HG02870 (cell line): ENCODE measurements at regions not wholly inside any gene's neighbourhood (a gene's known extent, or its start where the extent isn't known, plus 50 kb on each side); places are given as distances from the start of the nearest gene placed in this dataset.
A peak's percentile ranks its signal among the peaks of the same experiment; 100 is the strongest.
"Not testable (repeated sequence)": the region's sequence is repeated elsewhere in the genome, so short reads cannot be mapped to it uniquely, and the experiment has no call there.

Experiments used
- ATAC-seq: cut with Tn5 transposase; IDR thresholded peaks from one replicate; pipeline ENCODE4 v1.9.1; 2021; ENCODE audit warnings: mild to moderate bottlenecking, moderate library complexity; ENCODE audit not compliant: unreplicated experiment

GRCh38 chr19:14285726-14286125, 79.8 kb upstream of the ADGRL1 start:
- not testable (repeated sequence) for ATAC-seq

- ATAC-seq, result peak; percentile 83
Measured at GRCh38 chr19:14283813-14284520, 78.0 kb upstream of the ADGRL1 start.

- not testable (repeated sequence) for ATAC-seq
Measured at GRCh38 chr19:14279270-14279669, 73.3 kb upstream of the ADGRL1 start.

- no peak for ATAC-seq
Measured at GRCh38 chr19:14277608-14278007, 71.6 kb upstream of the ADGRL1 start.

GRCh38 chr19:14275823-14276222, 69.9 kb upstream of the ADGRL1 start:
- not testable (repeated sequence) for ATAC-seq

- no peak for ATAC-seq
Measured at GRCh38 chr19:14272623-14273022, 66.7 kb upstream of the ADGRL1 start.

- no peak for ATAC-seq
Measured at GRCh38 chr19:14271840-14272239, 65.9 kb upstream of the ADGRL1 start.

GRCh38 chr19:14270557-14270956, 64.6 kb upstream of the ADGRL1 start:
- ATAC-seq, result not testable (repeated sequence)

- no peak for ATAC-seq
Measured at GRCh38 chr19:14267224-14267741, 61.3 kb upstream of the ADGRL1 start.

- ATAC-seq, result not testable (repeated sequence)
Measured at GRCh38 chr19:14266208-14266607, 60.2 kb upstream of the ADGRL1 start.

- no peak for ATAC-seq
Measured at GRCh38 chr19:14265290-14266036, 59.5 kb upstream of the ADGRL1 start.

- ATAC-seq, result not testable (repeated sequence)
Measured at GRCh38 chr19:14255902-14256649, 50.1 kb upstream of the ADGRL1 start.
